ENCODE measurements at regions not wholly inside any gene's neighbourhood (a gene's known extent, or its start where the extent isn't known, plus 50 kb on each side); places are given as distances from the start of the nearest gene placed in this dataset.
"Not testable (repeated sequence)": the region's sequence is repeated elsewhere in the genome, so short reads cannot be mapped to it uniquely, and the experiment has no call there.

- 58 to 71% methylated on average over 6 of the region's 6 CpGs for WGBS, 2 donors
Measured at GRCh38 chr9:96109680-96110351, 192.2 kb downstream of the HSD17B3 start.

GRCh38 chr9:96108691-96109380 lies 193.1 kb downstream of the HSD17B3 start:
- no peak overlapping the region for H3K4me3 ChIP-seq
- H3K27ac ChIP-seq, result no peak overlapping the region
- no peak for DNase-seq (ENCODE audit: low spot score in 2 of 2)
- peaks cover 0 to 23% (median 10%) of the 10 kb centered on the region in 4 donors for H3K9me3 ChIP-seq
- no peak for TF ChIP-seq POLR2A (IDR thresholded peaks at IDR 0.05)
- no peak for TF ChIP-seq CTCF (IDR thresholded peaks at IDR 0.05)
- TF ChIP-seq EP300 (IDR thresholded peaks at IDR 0.05), result no peak
- no peaks in the 10 kb centered on the region for H3K36me3 ChIP-seq
- peaks cover 0 to 15% (median 0%) of the 10 kb centered on the region in 4 donors for H3K4me1 ChIP-seq
- 91 to 92% methylated on average over 8 of the region's 8 CpGs for WGBS, 2 donors
- H3K27me3 ChIP-seq, result no peaks in the 10 kb centered on the region

More at GRCh38 chr9:96109680-96110351, 192.2 kb downstream of the HSD17B3 start:
- peaks cover 0 to 20% (median 6%) of the 10 kb centered on the region in 4 donors for H3K9me3 ChIP-seq
- no peak overlapping the region for H3K4me3 ChIP-seq
- H3K36me3 ChIP-seq, result no peaks in the 10 kb centered on the region
- peaks cover 0 to 15% (median 0%) of the 10 kb centered on the region in 4 donors for H3K4me1 ChIP-seq
- H3K27me3 ChIP-seq, result no peaks in the 10 kb centered on the region
- no peak for DNase-seq (ENCODE audit: low spot score in 2 of 2)
- no peak overlapping the region for H3K27ac ChIP-seq
- TF ChIP-seq CTCF (IDR thresholded peaks at IDR 0.05) (no peak), EP300 (IDR thresholded peaks at IDR 0.05) (no peak)

- Histone ChIP-seq H3K27me3 (no peaks in the 10 kb centered on the region), H3K4me1 (peaks cover 0 to 15% (median 0%) of the 10 kb centered on the region in 4 donors)
- WGBS, 2 donors, result 46 to 63% methylated on average over 2 of the region's 2 CpGs
Measured at GRCh38 chr9:96107436-96107835, 194.5 kb downstream of the HSD17B3 start.

GRCh38 chr9:96100385-96101300 lies 201.3 kb downstream of the HSD17B3 start:
- 30 to 39% methylated on average over 12 of the region's 12 CpGs for WGBS, 2 donors
- no peak overlapping the region for H3K4me3 ChIP-seq
- H3K4me1 ChIP-seq, result peaks cover 0 to 14% (median 2%) of the 10 kb centered on the region in 4 donors
- no peak for DNase-seq (ENCODE audit: low spot score in 2 of 2)
- H3K27me3 ChIP-seq, result no peaks in the 10 kb centered on the region
- peak overlapping the region in 2 of 4 donors; percentile 4 to 31 for H3K27ac ChIP-seq
- no peak for TF ChIP-seq CTCF (IDR thresholded peaks at IDR 0.05)
- TF ChIP-seq POLR2A (IDR thresholded peaks at IDR 0.05), result no peak
- TF ChIP-seq EP300 (IDR thresholded peaks at IDR 0.05), result no peak
- peaks cover 0 to 18% (median 5%) of the 10 kb centered on the region in 4 donors for H3K9me3 ChIP-seq
- H3K36me3 ChIP-seq, result no peaks in the 10 kb centered on the region

More at GRCh38 chr9:96107436-96107835, 194.5 kb downstream of the HSD17B3 start:
- H3K27ac ChIP-seq, result no peak overlapping the region
- no peak for DNase-seq (ENCODE audit: low spot score in 2 of 2)
- H3K9me3 ChIP-seq, result peaks cover 0 to 23% (median 10%) of the 10 kb centered on the region in 4 donors
- no peak for TF ChIP-seq POLR2A (IDR thresholded peaks at IDR 0.05)
- TF ChIP-seq CTCF (IDR thresholded peaks at IDR 0.05), result no peak
- TF ChIP-seq EP300 (IDR thresholded peaks at IDR 0.05), result no peak
- H3K4me3 ChIP-seq, result no peak overlapping the region
- no peaks in the 10 kb centered on the region for H3K36me3 ChIP-seq

- H3K27me3 ChIP-seq; H3K9me3 ChIP-seq; DNase-seq (ENCODE audit: low spot score in 2 of 2); H3K36me3 ChIP-seq; H3K4me3 ChIP-seq; H3K4me1 ChIP-seq; H3K27ac ChIP-seq: not testable (repeated sequence)
- WGBS, 2 donors, result 86 to 89% methylated on average over 2 of the region's 2 CpGs
Measured at GRCh38 chr9:96090630-96091029, 211.3 kb downstream of the HSD17B3 start.

All from tibial nerve (tissue), 4 donors.